ENCODE measurements at regions not wholly inside any gene's neighbourhood (a gene's known extent, or its start where the extent isn't known, plus 50 kb on each side); places are given as distances from the start of the nearest gene placed in this dataset.

DNA sequence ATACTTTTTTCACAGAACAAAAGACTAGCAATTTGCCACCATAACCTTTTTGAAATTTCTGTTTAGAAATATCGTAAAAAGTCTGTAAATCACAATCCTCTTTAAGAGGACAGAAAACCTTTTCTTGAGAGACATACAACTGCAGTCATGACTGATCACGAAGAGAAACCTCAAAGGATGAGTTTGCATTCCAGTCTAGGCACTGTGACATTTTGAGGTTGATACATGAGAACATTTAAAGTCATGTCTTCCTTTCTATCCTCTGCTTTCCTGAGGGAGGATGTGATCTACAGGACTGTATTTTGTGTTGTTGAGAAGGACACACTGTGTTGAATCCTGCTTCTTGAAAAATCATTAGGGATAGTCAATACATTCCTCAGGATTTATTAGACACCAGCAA lies 476.7 kb upstream of the CCDC179 start:
- no peak for DNase-seq
- Histone ChIP-seq H3K36me3 (no peaks in the 10 kb centered on the region), H3K4me1 (no peaks in the 10 kb centered on the region), H3K27ac (no peak overlapping the region), H3K4me3 (no peak overlapping the region), H3K9me3 (no peaks in the 10 kb centered on the region), H3K27me3 (no peaks in the 10 kb centered on the region)
- TF ChIP-seq, protein P1, sequence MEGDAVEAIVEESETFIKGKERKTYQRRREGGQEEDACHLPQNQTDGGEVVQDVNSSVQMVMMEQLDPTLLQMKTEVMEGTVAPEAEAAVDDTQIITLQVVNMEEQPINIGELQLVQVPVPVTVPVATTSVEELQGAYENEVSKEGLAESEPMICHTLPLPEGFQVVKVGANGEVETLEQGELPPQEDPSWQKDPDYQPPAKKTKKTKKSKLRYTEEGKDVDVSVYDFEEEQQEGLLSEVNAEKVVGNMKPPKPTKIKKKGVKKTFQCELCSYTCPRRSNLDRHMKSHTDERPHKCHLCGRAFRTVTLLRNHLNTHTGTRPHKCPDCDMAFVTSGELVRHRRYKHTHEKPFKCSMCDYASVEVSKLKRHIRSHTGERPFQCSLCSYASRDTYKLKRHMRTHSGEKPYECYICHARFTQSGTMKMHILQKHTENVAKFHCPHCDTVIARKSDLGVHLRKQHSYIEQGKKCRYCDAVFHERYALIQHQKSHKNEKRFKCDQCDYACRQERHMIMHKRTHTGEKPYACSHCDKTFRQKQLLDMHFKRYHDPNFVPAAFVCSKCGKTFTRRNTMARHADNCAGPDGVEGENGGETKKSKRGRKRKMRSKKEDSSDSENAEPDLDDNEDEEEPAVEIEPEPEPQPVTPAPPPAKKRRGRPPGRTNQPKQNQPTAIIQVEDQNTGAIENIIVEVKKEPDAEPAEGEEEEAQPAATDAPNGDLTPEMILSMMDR (IDR thresholded peaks at IDR 0.05): no peak
- intact Hi-C loops (cut with DNase I; ENCODE audit: low total_unique reads): no loop called here

DNA sequence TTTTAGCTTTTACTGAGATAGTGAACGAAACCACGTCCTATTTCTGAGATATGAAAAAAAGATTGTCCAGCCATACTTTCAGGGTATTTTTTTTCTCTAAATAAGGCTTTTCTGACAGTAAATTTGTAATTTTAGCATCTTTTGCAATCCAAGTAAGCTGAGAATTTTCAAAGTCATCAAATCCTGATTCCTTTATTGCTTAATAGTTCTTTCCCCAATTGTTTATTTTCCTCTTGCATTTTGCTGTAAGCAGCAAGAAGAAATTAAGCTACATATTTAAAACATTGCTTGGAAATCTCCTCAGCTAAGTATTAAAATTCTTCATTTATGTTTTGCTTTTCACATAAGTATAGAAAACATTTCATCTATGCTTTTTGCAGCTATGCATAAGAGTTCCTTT lies 493.3 kb upstream of the CCDC179 start:
- TF ChIP-seq, protein P1 (IDR thresholded peaks at IDR 0.05): no peak
- Histone ChIP-seq H3K27ac (no peak overlapping the region), H3K9me3 (no peaks in the 10 kb centered on the region), H3K27me3 (no peaks in the 10 kb centered on the region), H3K36me3 (no peaks in the 10 kb centered on the region), H3K4me1 (peaks cover 0 to 12% (median 0%) of the 10 kb centered on the region in 4 donors), H3K4me3 (no peak overlapping the region)
- no peak for DNase-seq
- intact Hi-C loops (cut with DNase I; ENCODE audit: low total_unique reads): no loop called here

DNA sequence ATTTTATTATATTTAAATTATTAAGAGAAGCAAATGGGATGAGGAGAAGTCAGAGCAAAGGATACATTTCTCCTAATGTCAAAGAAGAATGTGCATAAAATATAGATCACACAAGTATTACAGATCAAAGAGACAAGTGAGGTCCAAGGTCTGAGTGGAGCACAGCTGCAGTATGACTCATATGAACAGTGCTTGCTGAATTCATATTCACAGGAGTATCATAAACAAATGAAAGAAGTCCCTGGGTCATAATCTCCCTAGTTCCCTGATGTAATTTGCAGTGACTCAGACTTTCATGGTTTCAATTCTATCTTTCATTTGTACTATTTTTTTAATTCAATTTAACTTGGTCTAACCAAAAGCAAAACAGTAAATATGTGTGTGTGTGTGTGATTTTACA lies 499.0 kb upstream of the CCDC179 start:
- H3K36me3 ChIP-seq: no peaks in the 10 kb centered on the region
- TF ChIP-seq, protein P1 (IDR thresholded peaks at IDR 0.05): no peak
- no peaks in the 10 kb centered on the region for H3K27me3 ChIP-seq
- no peak overlapping the region for H3K27ac ChIP-seq
- no peak for DNase-seq
- no peak overlapping the region for H3K4me3 ChIP-seq
- H3K9me3 ChIP-seq: no peaks in the 10 kb centered on the region
- H3K4me1 ChIP-seq: no peaks in the 10 kb centered on the region
- intact Hi-C loops (cut with DNase I; ENCODE audit: low total_unique reads): no loop called here

DNA sequence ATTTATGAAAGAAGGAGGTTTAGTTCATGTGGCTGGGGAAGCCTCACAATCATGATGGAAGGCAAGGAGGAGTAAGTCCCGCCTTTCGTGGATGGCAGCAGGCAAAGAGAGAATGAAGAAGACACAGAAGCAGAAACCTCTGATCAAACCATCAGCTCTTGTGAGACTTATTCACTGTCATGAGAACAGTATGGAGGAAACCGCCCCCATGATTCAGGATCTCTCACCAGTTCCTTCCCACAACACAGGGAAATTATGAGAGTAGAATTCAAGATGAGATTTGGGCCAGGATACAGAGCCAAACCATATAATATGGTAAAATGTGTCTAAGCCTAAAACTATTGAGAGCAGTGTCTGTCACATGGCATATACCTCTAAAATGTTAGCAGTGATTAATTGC lies 503.8 kb upstream of the CCDC179 start:
- H3K4me1 ChIP-seq: no peaks in the 10 kb centered on the region
- no peak overlapping the region for H3K27ac ChIP-seq
- H3K9me3 ChIP-seq: no peaks in the 10 kb centered on the region
- H3K36me3 ChIP-seq: no peaks in the 10 kb centered on the region
- no peaks in the 10 kb centered on the region for H3K27me3 ChIP-seq
- intact Hi-C loops (cut with DNase I; ENCODE audit: low total_unique reads): no loop called here
- no peak for DNase-seq
- TF ChIP-seq, protein P1 (IDR thresholded peaks at IDR 0.05): no peak
- no peak overlapping the region for H3K4me3 ChIP-seq

- H3K4me3 ChIP-seq: no peak overlapping the region
- H3K27me3 ChIP-seq: no peaks in the 10 kb centered on the region
- TF ChIP-seq, protein P1 (IDR thresholded peaks at IDR 0.05): no peak
- no peaks in the 10 kb centered on the region for H3K4me1 ChIP-seq
- H3K9me3 ChIP-seq: peaks cover 0 to 6% (median 4%) of the 10 kb centered on the region in 3 donors
- H3K27ac ChIP-seq: no peak overlapping the region
- intact Hi-C loops (cut with DNase I; ENCODE audit: low total_unique reads): no loop called here
- H3K36me3 ChIP-seq: no peaks in the 10 kb centered on the region
- no peak for DNase-seq
These were observed 510.5 kb upstream of the CCDC179 start for GRCh38 chr11:23370580-23371275.

DNA sequence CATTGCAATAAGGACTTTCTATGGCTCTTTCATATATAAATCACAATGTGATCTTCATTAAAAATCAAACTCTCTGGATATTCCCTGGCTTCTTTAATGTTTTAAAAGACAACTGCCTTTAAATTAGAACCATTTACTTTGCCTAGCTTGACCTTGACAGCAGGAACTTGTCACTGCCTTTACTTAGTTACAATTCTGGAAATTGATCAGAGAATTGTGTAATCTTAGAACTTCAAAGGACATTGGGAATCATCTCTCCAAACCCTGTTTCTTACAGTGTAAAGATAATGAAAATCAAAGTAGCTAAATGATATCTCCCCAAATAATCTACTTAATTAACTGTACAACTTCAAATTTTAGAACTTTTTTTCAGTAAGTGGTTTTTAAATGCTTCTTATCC lies 517.6 kb upstream of the CCDC179 start:
- Histone ChIP-seq H3K27me3 (no peaks in the 10 kb centered on the region), H3K4me1 (no peaks in the 10 kb centered on the region), H3K27ac (no peak overlapping the region), H3K4me3 (no peak overlapping the region), H3K9me3 (no peaks in the 10 kb centered on the region), H3K36me3 (no peaks in the 10 kb centered on the region)
- intact Hi-C loops (cut with DNase I; ENCODE audit: low total_unique reads): no loop called here
- DNase-seq: no peak
- TF ChIP-seq, protein P1 (IDR thresholded peaks at IDR 0.05): no peak

Measured in tibial artery (tissue), 4 donors.